SJSA1 (cell line): ENCODE measurements at regions not wholly inside any gene's neighbourhood (a gene's known extent, or its start where the extent isn't known, plus 50 kb on each side); places are given as distances from the start of the nearest gene placed in this dataset.
A peak's percentile ranks its signal among the peaks of the same experiment; 100 is the strongest.

Source experiments
- DNase-seq, 2 experiments: peaks; one replicate each; pipeline ENCODE4 v3.0.0-alpha.2; 2015 to 2020; ENCODE audit warnings: low spot score in 2 of 2, low read depth in 1 of 2
- H3K27ac ChIP-seq: fragments of 250-450 bp; sonication (Bioruptor Pico); 2 replicates; pipeline ENCODE4 v1.5.1; 2020; ENCODE audit warnings: mild to moderate bottlenecking, moderate library complexity
- H3K27me3 ChIP-seq: fragments of 250-450 bp; sonication (Bioruptor Pico); replicated peaks from 2 replicates; pipeline ENCODE4 v1.5.1; 2020; ENCODE audit warnings: mild to moderate bottlenecking, moderate library complexity
- H3K36me3 ChIP-seq: fragments of 250-450 bp; sonication (Bioruptor Pico); 2 replicates; pipeline ENCODE4 v1.5.1; 2020; ENCODE audit warnings: mild to moderate bottlenecking
- H3K4me1 ChIP-seq: fragments of 250-450 bp; sonication (Bioruptor Pico); replicated peaks from 2 replicates; pipeline ENCODE4 v1.6.1; 2021; ENCODE audit warnings: mild to moderate bottlenecking
- H3K4me3 ChIP-seq: fragments of 250-450 bp; sonication (Bioruptor Pico); 2 replicates; pipeline ENCODE4 v1.5.1; 2020; ENCODE audit warnings: mild to moderate bottlenecking
- H3K9me3 ChIP-seq: fragments of 250-450 bp; sonication (Bioruptor Pico); replicated peaks from 2 replicates; pipeline ENCODE4 v1.5.1; 2020; ENCODE audit warnings: mild to moderate bottlenecking

DNA sequence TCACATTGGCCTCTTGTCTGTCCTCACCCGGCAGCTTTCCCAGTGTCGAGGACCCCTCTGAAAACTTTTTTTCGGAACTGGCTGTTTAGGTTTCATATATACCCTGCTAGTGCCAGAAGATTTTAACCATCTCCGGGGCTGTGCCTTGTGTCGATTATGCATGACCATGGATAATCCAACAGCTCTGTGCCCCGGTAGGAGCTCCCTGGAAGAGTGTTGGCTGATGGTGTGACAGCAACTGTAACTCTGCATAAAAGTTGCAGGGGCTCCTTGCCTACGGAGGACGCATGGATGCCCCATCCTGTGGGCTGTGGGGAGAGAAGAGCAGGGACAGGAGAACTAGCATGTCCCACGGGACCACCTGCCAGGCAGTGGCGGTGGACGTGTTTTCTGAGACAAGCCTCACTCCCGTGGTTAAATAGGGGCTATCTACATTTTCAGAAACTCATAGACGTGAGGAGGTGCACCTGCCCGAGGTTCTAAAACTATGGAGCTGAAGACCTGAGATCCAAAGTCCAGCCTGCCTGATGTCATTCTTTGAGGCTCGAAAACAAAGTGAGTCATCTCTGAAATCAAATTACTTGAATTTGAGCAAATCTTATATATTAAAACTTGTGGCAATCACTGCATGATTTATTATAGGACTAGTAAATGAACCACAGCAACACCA is 437.2 kb upstream of the HS6ST1 start:
- H3K36me3 ChIP-seq = no peaks in the 10 kb centered on the region
- H3K4me3 ChIP-seq = no peak overlapping the region
- no peaks in the 10 kb centered on the region for H3K27me3 ChIP-seq
- no peaks in the 10 kb centered on the region for H3K9me3 ChIP-seq
- no peak overlapping the region for H3K27ac ChIP-seq
- no peak for DNase-seq
- H3K4me1 ChIP-seq = no peaks in the 10 kb centered on the region

DNA sequence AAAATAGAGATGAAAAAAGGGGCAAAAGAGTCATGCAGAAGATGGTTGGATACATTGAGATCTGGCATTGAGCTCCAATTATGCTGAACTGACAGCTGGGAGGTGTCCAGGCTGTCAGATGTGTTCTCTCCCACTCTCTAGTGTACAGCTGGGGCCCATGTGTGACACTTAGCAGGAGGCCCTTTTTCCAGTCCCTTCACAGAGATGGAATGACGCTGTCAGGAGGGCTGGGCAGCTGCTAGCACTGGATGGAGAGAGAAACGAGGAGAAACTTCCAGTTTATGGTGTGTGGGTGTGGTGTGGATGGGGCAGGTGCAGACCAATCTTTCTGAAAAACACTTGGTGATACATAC is 437.7 kb upstream of the HS6ST1 start:
- no peaks in the 10 kb centered on the region for H3K27me3 ChIP-seq
- no peaks in the 10 kb centered on the region for H3K36me3 ChIP-seq
- no peak overlapping the region for H3K4me3 ChIP-seq
- no peak overlapping the region for H3K27ac ChIP-seq
- H3K9me3 ChIP-seq = no peaks in the 10 kb centered on the region
- no peak for DNase-seq
- H3K4me1 ChIP-seq = no peaks in the 10 kb centered on the region

DNA sequence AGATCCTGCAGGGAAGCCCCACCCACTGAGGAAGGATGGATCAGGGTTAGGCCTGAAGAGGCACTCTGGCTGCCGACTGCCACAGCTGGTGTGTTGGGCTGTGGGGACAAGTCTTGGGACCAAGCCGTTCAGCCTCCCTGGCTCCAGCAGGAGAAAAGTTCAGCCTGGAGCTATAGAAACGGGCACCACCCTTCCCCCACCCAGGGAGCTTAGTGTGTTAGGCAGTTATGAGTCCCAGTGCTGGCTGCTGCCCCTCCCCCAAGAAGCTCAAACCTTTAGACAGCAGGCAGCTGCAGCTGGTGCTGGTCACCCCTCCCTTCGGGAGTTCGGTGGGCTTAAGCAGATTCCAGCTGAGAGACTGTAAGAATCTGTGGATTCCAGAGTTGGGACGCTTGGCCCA is 447.1 kb upstream of the HS6ST1 start:
- Histone ChIP-seq H3K27me3 (no peaks in the 10 kb centered on the region), H3K27ac (no peak overlapping the region), H3K4me1 (no peaks in the 10 kb centered on the region), H3K9me3 (0 out of 2 replicates have a peak, but pooled peaks cover 2% of the 10 kb centered on the region), H3K36me3 (no peaks in the 10 kb centered on the region), H3K4me3 (no peak overlapping the region)
- no peak for DNase-seq

DNA sequence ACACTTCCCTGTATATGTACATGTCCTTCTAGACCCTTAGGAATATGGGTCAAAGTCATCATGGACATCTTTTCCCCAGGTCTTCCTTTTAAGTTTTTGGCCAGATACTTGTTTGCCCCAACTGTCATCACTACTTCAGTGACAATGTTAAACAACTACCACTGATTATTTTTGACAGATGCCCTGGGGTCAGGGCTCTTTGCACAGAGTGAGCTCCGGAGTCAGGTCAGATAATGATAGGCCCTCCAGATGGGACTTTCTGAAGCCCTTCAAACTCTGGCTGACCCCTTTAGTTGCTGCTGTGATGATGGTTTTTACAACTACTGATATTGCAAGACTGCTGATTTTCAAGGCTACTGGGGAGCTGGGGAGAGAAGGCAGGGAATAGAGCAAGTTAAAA is 449.4 kb upstream of the HS6ST1 start:
- no peak overlapping the region for H3K4me3 ChIP-seq
- no peaks in the 10 kb centered on the region for H3K9me3 ChIP-seq
- no peak for DNase-seq
- H3K27ac ChIP-seq = no peak overlapping the region
- no peaks in the 10 kb centered on the region for H3K36me3 ChIP-seq
- no peaks in the 10 kb centered on the region for H3K27me3 ChIP-seq
- H3K4me1 ChIP-seq = no peaks in the 10 kb centered on the region

DNA sequence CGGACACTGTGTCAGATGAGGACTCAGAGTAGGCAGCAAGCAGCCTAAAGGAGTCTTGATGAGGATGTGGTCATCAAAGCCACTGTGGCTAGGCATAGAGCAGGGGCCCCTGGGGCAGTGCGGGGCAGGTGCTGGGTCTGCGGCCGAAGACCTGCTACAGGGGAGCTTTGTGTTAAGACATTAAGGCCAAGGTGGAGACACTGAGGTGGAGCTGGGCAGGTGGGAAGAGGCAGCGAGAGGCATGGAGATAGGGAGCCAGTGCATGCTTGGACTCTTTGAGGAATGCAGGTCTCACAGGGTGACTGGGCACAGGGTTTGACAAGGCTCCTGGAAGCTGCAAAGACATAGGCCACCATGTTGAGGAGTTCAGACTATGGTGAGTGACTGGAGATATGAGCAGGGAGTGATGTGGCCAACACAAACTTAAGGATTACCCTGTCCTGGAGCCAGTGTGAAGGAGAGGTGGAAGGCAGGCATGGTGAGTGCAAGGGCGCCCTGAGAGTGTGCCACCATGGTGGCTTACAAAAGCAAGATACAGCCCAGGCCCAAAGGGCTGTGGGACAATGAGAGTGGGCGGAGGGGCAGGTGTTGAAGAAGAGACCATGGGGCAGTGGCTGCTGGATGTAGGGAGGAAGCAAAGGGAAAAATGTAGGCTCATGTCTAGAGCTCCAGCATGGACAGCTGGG is 450.9 kb upstream of the HS6ST1 start:
- no peak overlapping the region for H3K4me3 ChIP-seq

DNA sequence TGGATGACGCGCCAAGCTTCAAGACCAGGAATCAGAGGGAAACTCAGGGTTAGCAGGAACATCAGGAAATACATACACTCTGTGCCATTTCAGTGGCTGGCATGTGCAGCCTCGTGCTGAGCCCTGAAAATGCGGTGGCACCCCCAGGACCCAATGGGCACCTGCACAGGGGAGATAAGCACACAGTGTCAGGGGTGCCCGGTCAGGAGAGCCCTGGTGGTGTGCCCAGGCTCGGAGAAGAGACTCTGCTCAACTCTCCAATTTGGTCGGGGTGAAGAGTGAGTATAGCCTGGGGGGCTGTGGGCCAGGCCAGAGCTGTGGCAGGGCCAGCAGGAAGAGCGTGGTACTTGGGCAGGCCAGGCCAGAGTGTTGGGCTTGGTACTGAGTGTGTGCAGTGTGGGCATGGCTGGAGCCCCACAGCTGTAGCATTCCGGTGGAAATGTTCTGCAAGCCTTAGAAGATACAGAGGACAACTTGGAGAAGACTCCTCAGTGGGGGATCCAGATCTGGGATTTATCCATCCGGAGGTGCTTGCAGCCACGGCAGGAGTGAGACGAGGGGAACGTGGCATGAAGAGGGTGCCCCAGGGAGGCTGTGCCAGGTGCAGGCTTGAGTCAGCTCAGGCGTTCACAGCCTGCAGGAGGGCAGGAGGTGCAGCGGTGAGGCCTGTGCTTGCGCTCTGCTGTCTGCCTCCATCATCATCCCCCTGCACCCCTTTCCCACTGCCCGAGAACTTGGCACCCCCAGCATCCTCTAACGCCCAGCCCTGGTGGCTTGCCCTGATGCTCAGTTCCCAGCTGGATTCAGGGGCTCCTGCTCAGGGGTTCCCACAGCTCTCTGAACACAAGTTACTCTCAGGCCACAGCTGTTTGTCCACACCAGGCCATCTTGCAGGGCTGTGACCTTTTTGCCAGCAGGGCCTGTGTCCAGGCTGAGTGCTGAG is 451.7 kb upstream of the HS6ST1 start:
- no peak for DNase-seq
- Histone ChIP-seq H3K36me3 (no peaks in the 10 kb centered on the region), H3K27me3 (no peaks in the 10 kb centered on the region), H3K4me3 (no peak overlapping the region), H3K9me3 (no peaks in the 10 kb centered on the region), H3K27ac (no peak overlapping the region), H3K4me1 (no peaks in the 10 kb centered on the region)

More for the DNA sequence above, 450.9 kb upstream of the HS6ST1 start:
- Histone ChIP-seq H3K4me1 (no peaks in the 10 kb centered on the region), H3K27me3 (no peaks in the 10 kb centered on the region), H3K27ac (no peak overlapping the region), H3K36me3 (no peaks in the 10 kb centered on the region), H3K9me3 (no peaks in the 10 kb centered on the region)
- DNase-seq = no peak

DNA sequence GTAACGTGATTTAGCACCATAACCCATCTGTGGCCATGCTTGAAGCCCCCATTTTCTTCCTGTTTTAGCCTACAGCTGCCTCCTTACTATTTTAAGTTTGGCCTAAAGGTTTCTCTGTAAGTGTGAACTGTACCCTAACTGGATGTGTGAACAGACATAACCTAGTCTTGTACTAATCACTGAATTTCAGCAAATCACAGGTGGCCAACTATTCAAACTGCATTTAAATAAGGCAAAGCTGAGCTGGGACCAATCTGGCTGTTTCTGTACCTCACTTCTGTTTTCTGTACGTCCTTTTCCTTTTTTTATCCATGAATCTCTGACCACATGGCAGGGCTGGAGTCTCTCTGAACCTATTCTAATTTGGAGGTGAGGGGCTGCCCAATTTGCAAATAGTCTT is 452.7 kb upstream of the HS6ST1 start:
- Histone ChIP-seq H3K36me3 (no peaks in the 10 kb centered on the region), H3K9me3 (no peaks in the 10 kb centered on the region), H3K4me1 (no peaks in the 10 kb centered on the region), H3K27me3 (0 out of 2 replicates have a peak, but pooled peaks cover 4% of the 10 kb centered on the region), H3K4me3 (no peak overlapping the region), H3K27ac (no peak overlapping the region)
- no peak for DNase-seq

DNA sequence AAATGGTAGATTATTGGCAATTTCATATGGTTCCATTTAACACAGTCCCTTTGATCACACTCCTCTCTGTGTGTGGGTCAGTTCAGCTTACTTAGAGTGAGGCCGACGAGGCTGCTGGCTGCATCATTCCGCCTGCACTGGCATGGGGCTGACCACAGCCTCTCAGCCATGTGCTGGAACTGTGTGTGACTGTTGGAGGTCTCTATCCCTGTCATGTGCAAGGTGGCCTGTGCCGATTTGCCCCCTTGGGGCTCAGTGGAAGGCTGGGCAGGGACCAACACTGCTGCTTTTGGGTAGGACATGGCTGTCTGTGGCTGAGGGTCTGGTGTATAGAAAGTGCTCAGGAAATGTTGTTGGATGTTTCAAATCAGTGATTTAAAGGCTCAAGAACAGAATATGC is 454.0 kb upstream of the HS6ST1 start:
- H3K9me3 ChIP-seq = no peaks in the 10 kb centered on the region
- H3K4me1 ChIP-seq = no peaks in the 10 kb centered on the region
- no peak overlapping the region for H3K27ac ChIP-seq
- 0 out of 2 replicates have a peak, but pooled peaks cover 4% of the 10 kb centered on the region for H3K27me3 ChIP-seq
- H3K36me3 ChIP-seq = no peaks in the 10 kb centered on the region
- no peak overlapping the region for H3K4me3 ChIP-seq
- DNase-seq = peak in 1 of 2 experiments; percentile 31

DNA sequence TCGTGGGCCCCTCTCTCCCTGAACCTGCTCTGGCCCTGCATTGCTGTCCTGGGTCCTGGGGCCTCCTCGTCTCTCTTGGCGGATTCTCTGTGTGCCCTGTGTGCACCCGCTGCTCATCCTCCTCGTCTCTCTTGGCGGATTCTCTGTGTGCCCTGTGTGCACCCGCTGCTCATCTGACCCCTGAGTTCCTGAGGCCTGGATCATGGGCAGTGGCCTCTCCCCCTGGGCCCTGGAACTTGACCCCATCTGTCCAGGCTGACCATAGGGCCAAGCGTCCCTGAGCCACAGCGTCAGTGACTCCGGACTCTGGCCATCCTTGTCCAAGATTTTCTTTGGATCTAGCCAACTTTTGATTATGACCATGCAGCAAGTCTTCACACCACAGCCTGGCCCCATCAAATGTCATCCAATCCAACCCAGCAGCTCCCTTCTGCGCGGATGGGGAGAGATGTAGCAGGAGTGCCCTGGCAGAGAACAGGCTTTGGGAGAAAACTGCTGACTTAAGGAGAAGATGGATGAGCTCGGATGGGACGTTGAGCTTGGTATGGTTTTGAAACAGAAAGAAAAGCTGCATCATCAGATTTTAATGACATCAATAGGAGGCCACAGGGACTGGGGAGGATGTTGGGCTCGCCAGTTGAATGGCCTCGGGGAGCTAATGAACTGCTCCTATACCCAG is 455.1 kb upstream of the HS6ST1 start:
- H3K27me3 ChIP-seq = peaks cover 10% of the 10 kb centered on the region; the same call in 1 of the 2 replicates
- H3K27ac ChIP-seq = no peak overlapping the region
- no peaks in the 10 kb centered on the region for H3K9me3 ChIP-seq
- no peak overlapping the region for H3K4me3 ChIP-seq
- H3K36me3 ChIP-seq = no peaks in the 10 kb centered on the region
- H3K4me1 ChIP-seq = no peaks in the 10 kb centered on the region
- peak in 1 of 2 experiments; percentile 34 for DNase-seq

DNA sequence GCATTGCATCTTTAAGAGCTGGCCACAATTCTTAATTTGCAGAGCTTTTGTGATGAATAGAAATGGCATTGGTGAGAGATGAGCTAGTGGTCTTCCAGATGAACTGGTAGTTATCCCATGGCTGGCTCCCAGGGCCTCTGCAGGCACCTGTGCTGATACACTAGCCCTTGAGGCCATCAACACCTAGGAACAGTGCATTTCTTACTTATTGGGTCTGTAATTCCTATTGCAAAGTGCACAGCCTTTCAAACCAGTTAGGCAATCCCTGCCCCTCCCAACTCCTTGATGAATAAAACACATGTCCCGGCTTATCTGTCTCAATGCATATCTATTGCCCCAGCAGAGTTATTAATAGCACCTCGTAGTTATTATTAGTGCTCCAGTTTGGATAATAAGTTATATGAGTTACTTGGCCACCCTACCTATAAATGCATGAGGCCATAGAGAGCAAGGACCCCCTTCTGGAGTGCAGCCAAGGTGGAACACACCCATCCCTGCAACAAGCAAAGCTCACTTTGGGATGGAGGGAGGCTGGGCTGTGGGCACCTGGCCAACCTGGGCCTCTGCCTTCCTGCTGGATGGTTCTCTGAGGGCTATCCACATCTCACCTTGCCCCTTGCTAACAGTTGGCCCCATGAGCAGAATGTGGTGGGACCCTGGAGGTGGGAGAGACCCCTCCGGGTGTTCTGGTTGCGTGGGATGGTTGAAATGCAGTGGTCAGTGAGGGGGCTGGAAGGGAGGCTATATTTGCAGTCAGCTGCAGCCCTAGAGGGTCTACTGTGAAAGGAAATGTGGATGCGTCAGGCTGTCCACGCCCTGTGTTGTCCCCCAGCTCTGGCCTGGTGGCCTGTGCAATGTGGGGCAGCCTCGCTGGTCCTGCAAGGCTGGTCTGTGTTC is 455.9 kb upstream of the HS6ST1 start:
- Histone ChIP-seq H3K27me3 (peaks cover 11% of the 10 kb centered on the region; the same call in 1 of the 2 replicates), H3K27ac (no peak overlapping the region), H3K36me3 (no peaks in the 10 kb centered on the region)

DNA sequence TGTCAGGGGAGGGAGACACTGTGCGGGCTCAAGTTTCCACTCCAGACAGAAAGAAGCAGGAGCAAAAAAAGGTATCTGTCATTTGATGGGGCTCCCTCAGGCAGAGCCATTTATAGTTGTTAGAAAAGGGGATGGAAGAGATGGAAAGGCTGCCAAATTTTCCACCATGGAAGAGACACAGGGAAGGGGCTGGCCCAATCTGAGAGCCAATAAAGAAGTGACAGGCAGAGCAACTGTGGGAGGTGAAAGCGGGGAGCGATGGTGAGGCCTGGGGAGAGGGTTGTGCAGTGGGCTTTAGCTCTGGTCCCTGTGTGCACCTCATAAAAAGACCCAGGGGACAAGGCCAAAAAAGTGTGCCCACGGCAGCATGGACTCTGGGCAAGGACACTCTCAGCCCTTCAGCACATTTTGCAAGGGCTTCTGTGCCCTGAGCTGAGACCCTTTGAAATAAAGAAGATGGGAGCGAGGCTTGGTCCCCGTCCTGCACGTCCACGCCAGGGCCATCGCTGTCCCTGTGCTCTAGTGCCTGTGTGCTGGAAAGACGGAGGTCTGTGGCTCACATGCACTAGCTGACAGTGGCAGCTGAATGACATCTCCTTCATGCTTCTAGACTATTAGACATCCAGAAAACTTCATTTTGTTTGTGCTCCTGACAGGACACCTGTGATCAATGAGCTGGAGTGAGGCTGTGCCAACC is 456.7 kb upstream of the HS6ST1 start:
- H3K9me3 ChIP-seq = no peaks in the 10 kb centered on the region
- no peak overlapping the region for H3K27ac ChIP-seq
- DNase-seq = peak in 1 of 2 experiments; percentile 26
- H3K36me3 ChIP-seq = no peaks in the 10 kb centered on the region
- no peaks in the 10 kb centered on the region for H3K4me1 ChIP-seq
- peaks cover 11% of the 10 kb centered on the region; the same call in 1 of the 2 replicates for H3K27me3 ChIP-seq
- H3K4me3 ChIP-seq = no peak overlapping the region

More for the DNA sequence above, 455.9 kb upstream of the HS6ST1 start:
- Histone ChIP-seq H3K4me1 (no peaks in the 10 kb centered on the region), H3K9me3 (no peaks in the 10 kb centered on the region), H3K4me3 (no peak overlapping the region)
- peak in 1 of 2 experiments; percentile 28 for DNase-seq

DNA sequence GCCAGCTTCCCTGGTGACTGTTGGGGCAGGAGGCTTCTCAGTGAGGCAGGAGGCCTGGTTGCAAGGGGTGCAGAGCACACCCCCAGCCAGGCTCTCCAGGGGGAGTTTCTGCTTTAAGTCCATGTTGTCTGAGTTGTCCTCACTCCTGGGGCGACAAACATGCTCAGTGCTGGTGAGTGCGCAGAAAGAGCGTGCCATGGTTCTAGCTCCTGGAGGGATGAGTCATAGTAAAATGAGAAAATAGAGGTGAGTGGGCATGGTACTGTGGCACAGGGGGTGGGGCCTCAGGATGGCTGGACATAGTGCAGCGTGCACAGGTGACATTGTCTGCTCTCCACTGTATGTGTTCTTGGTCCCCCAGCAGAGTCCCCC is 457.2 kb upstream of the HS6ST1 start:
- no peaks in the 10 kb centered on the region for H3K4me1 ChIP-seq
- peaks cover 11% of the 10 kb centered on the region; the same call in 1 of the 2 replicates for H3K27me3 ChIP-seq
- DNase-seq = peak in 1 of 2 experiments; percentile 18
- no peak overlapping the region for H3K4me3 ChIP-seq
- H3K36me3 ChIP-seq = no peaks in the 10 kb centered on the region
- H3K9me3 ChIP-seq = no peaks in the 10 kb centered on the region
- no peak overlapping the region for H3K27ac ChIP-seq
